CD8-positive, alpha-beta memory T cell (primary cell): ENCODE measurements at regions not wholly inside any gene's neighbourhood (a gene's known extent, or its start where the extent isn't known, plus 50 kb on each side); places are given as distances from the start of the nearest gene placed in this dataset.
"Not testable (repeated sequence)": the region's sequence is repeated elsewhere in the genome, so short reads cannot be mapped to it uniquely, and the experiment has no call there.

Source experiments
- CTCF ChIA-PET: fragments of 350-600 bp; sonication (Branson Sonifier 250); formaldehyde crosslinking; loops from one replicate; lab custom pipeline; 2021; ENCODE audit warnings: antibody characterized with exemption; lab: Charles Lee
- POLR2A ChIA-PET: fragments of 350-600 bp; sonication (Branson Sonifier 250); formaldehyde crosslinking; loops from one replicate; lab custom pipeline; 2021; ENCODE audit warnings: antibody characterized with exemption; lab: Charles Lee
- DNase-seq, 5 donors: peaks; one replicate each; pipeline versions ENCODE4 v3.0.0 to v3.0.0-alpha.2; 2020 to 2022; ENCODE audit warnings: mixed read lengths in 1 of 5
- H3K27ac ChIP-seq: one replicate; pipeline ENCODE4 v1.7.0; 2013; ENCODE audit warnings: low read depth, mild to moderate bottlenecking, low read length, moderate library complexity
- H3K27me3 ChIP-seq: 2 replicates; pipeline ENCODE4 v1.7.0; 2013; ENCODE audit warnings: low read length, mild to moderate bottlenecking; ENCODE audit not compliant: insufficient read depth, poor library complexity, severe bottlenecking
- H3K36me3 ChIP-seq: 2 replicates; pipeline ENCODE4 v1.7.0; 2013; ENCODE audit warnings: mild to moderate bottlenecking, low read length, moderate library complexity; ENCODE audit not compliant: insufficient read depth
- H3K4me1 ChIP-seq: 2 replicates; pipeline ENCODE4 v1.7.0; 2013; ENCODE audit warnings: mild to moderate bottlenecking, low read length, moderate library complexity; ENCODE audit not compliant: insufficient read depth
- H3K4me3 ChIP-seq: 2 replicates; pipeline ENCODE4 v1.7.0; 2013; ENCODE audit warnings: mild to moderate bottlenecking, low read length
- H3K9me3 ChIP-seq: 2 replicates; pipeline ENCODE4 v1.7.0; 2013; ENCODE audit warnings: mild to moderate bottlenecking, low read length
- H3K27ac Mint-ChIP-seq, 8 donors: one replicate each; pipeline ENCODE4 v1.8.0; 2020 to 2021; ENCODE audit warnings: mixed read lengths in 8 of 8, mild to moderate bottlenecking in 6 of 8, inconsistent platforms in 3 of 8, moderate library complexity in 3 of 8
- H3K27me3 Mint-ChIP-seq, 2 donors: one replicate each; pipeline ENCODE4 v1.8.0; 2020 to 2021; ENCODE audit warnings: mixed read lengths in 2 of 2, mild to moderate bottlenecking in 1 of 2, moderate library complexity in 1 of 2
- H3K36me3 Mint-ChIP-seq, 3 donors: one replicate each; pipeline ENCODE4 v1.8.0; 2020 to 2021; ENCODE audit warnings: mixed read lengths in 3 of 3, inconsistent platforms in 1 of 3, mild to moderate bottlenecking in 1 of 3
- H3K4me1 Mint-ChIP-seq, 3 donors: one replicate each; pipeline ENCODE4 v1.8.0; 2020 to 2021; ENCODE audit warnings: mixed read lengths in 3 of 3, inconsistent platforms in 1 of 3, mild to moderate bottlenecking in 1 of 3
- H3K4me3 Mint-ChIP-seq, 7 donors: one replicate each; pipeline ENCODE4 v1.8.0; 2020 to 2021; ENCODE audit warnings: mixed read lengths in 7 of 7, mild to moderate bottlenecking in 6 of 7, moderate library complexity in 4 of 7, inconsistent platforms in 2 of 7
- H3K9me3 Mint-ChIP-seq, 5 donors: one replicate each; pipeline ENCODE4 v1.8.0; 2020 to 2022; ENCODE audit warnings: mixed read lengths in 5 of 5, mild to moderate bottlenecking in 3 of 5, moderate library complexity in 2 of 5, inconsistent platforms in 1 of 5

- Mint-ChIP-seq H3K4me1 (no peaks in the 10 kb centered on the region), H3K4me3 (no peak overlapping the region), H3K9me3 (no peaks in the 10 kb centered on the region), H3K27me3 (peaks cover 1 to 13% of the 10 kb centered on the region in 2 donors), H3K27ac (no peak overlapping the region), H3K36me3 (no peaks in the 10 kb centered on the region)
- no peak overlapping the region for H3K4me3 ChIP-seq
- ChIA-PET POLR2A (no interaction called here), CTCF (no interaction called here)
- no peaks in the 10 kb centered on the region for H3K36me3 ChIP-seq
- no peaks in the 10 kb centered on the region for H3K27me3 ChIP-seq
- DNase-seq, result no peak
- H3K27ac ChIP-seq, result no peak overlapping the region
- H3K4me1 ChIP-seq, result no peaks in the 10 kb centered on the region
- no peaks in the 10 kb centered on the region for H3K9me3 ChIP-seq
These were observed 441.4 kb downstream of the RPS6KC1 start for GRCh38 chr1:213492161-213493041.

GRCh38 chr1:213499444-213499843 is 448.4 kb downstream of the RPS6KC1 start:
- DNase-seq, result no peak
- Mint-ChIP-seq H3K4me1 (no peaks in the 10 kb centered on the region), H3K36me3 (no peaks in the 10 kb centered on the region), H3K27ac (no peak overlapping the region), H3K9me3 (peaks cover 0 to 7% (median 0%) of the 10 kb centered on the region in 5 donors), H3K4me3 (no peak overlapping the region), H3K27me3 (peaks cover 0 to under 1% of the 10 kb centered on the region in 2 donors)
- ChIA-PET CTCF (no interaction called here), POLR2A (no interaction called here)
- H3K27ac ChIP-seq, result no peak overlapping the region
- no peaks in the 10 kb centered on the region for H3K9me3 ChIP-seq
- no peaks in the 10 kb centered on the region for H3K36me3 ChIP-seq
- H3K4me1 ChIP-seq, result no peaks in the 10 kb centered on the region
- no peak overlapping the region for H3K4me3 ChIP-seq
- H3K27me3 ChIP-seq, result no peaks in the 10 kb centered on the region

GRCh38 chr1:213507472-213508223 is 456.6 kb downstream of the RPS6KC1 start:
- Histone ChIP-seq H3K4me3 (no peak overlapping the region), H3K27me3 (no peaks in the 10 kb centered on the region), H3K9me3 (no peaks in the 10 kb centered on the region), H3K4me1 (no peaks in the 10 kb centered on the region), H3K36me3 (no peaks in the 10 kb centered on the region), H3K27ac (no peak overlapping the region)
- no peaks in the 10 kb centered on the region for H3K27me3 Mint-ChIP-seq
- no peak for DNase-seq
- no peak overlapping the region for H3K27ac Mint-ChIP-seq
- peaks cover 0 to 11% (median 7%) of the 10 kb centered on the region in 5 donors for H3K9me3 Mint-ChIP-seq
- ChIA-PET POLR2A (no interaction called here), CTCF (no interaction called here)
- no peak overlapping the region for H3K4me3 Mint-ChIP-seq
- H3K36me3 Mint-ChIP-seq, result no peaks in the 10 kb centered on the region
- no peaks in the 10 kb centered on the region for H3K4me1 Mint-ChIP-seq

GRCh38 chr1:213511173-213511572 is 460.1 kb downstream of the RPS6KC1 start:
- Histone ChIP-seq H3K4me1 (no peaks in the 10 kb centered on the region), H3K9me3 (no peaks in the 10 kb centered on the region), H3K36me3 (no peaks in the 10 kb centered on the region), H3K4me3 (no peak overlapping the region), H3K27me3 (no peaks in the 10 kb centered on the region), H3K27ac (no peak overlapping the region)
- ChIA-PET CTCF (no interaction called here), POLR2A (no interaction called here)
- Mint-ChIP-seq H3K4me3 (no peak overlapping the region), H3K36me3 (no peaks in the 10 kb centered on the region), H3K4me1 (no peaks in the 10 kb centered on the region), H3K27ac (no peak overlapping the region), H3K27me3 (no peaks in the 10 kb centered on the region), H3K9me3 (peaks cover 0 to 6% (median 2%) of the 10 kb centered on the region in 5 donors)
- no peak for DNase-seq

GRCh38 chr1:213512316-213512715 is 461.3 kb downstream of the RPS6KC1 start:
- Histone ChIP-seq H3K4me3 (no peak overlapping the region), H3K9me3 (no peaks in the 10 kb centered on the region), H3K27me3 (no peaks in the 10 kb centered on the region), H3K4me1 (no peaks in the 10 kb centered on the region), H3K36me3 (no peaks in the 10 kb centered on the region), H3K27ac (no peak overlapping the region)
- Mint-ChIP-seq H3K27me3 (no peaks in the 10 kb centered on the region), H3K9me3 (peaks cover 0 to 9% (median 6%) of the 10 kb centered on the region in 5 donors), H3K4me1 (no peaks in the 10 kb centered on the region), H3K4me3 (no peak overlapping the region), H3K27ac (no peak overlapping the region), H3K36me3 (no peaks in the 10 kb centered on the region)
- DNase-seq, result no peak
- CTCF ChIA-PET, result no interaction called here
- POLR2A ChIA-PET, result no interaction called here

GRCh38 chr1:213513006-213513405 is 462.0 kb downstream of the RPS6KC1 start:
- no peak overlapping the region for H3K4me3 ChIP-seq
- H3K27ac Mint-ChIP-seq, result no peak overlapping the region
- peaks cover 0 to 9% (median 6%) of the 10 kb centered on the region in 5 donors for H3K9me3 Mint-ChIP-seq
- peaks cover 0 to under 1% of the 10 kb centered on the region in 2 donors for H3K27me3 Mint-ChIP-seq
- no peaks in the 10 kb centered on the region for H3K9me3 ChIP-seq
- no peaks in the 10 kb centered on the region for H3K36me3 Mint-ChIP-seq
- H3K27me3 ChIP-seq, result no peaks in the 10 kb centered on the region
- no peaks in the 10 kb centered on the region for H3K36me3 ChIP-seq
- no peak overlapping the region for H3K27ac ChIP-seq
- no peaks in the 10 kb centered on the region for H3K4me1 Mint-ChIP-seq
- no peak overlapping the region for H3K4me3 Mint-ChIP-seq
- ChIA-PET POLR2A (no interaction called here), CTCF (no interaction called here)
- no peaks in the 10 kb centered on the region for H3K4me1 ChIP-seq
- DNase-seq, result no peak

- H3K36me3 ChIP-seq, DNase-seq, H3K27me3 ChIP-seq, H3K27ac ChIP-seq, H3K9me3 ChIP-seq, H3K4me3 ChIP-seq, H3K27ac Mint-ChIP-seq, CTCF ChIA-PET, H3K4me1 Mint-ChIP-seq, H3K9me3 Mint-ChIP-seq, H3K4me3 Mint-ChIP-seq, POLR2A ChIA-PET, H3K4me1 ChIP-seq, H3K36me3 Mint-ChIP-seq: not testable (repeated sequence)
- H3K27me3 Mint-ChIP-seq, result peaks cover 0 to 15% of the 10 kb centered on the region in 2 donors
These were observed 463.6 kb downstream of the RPS6KC1 start for GRCh38 chr1:213514408-213515179.

GRCh38 chr1:213519098-213519497 is 468.1 kb downstream of the RPS6KC1 start:
- Histone ChIP-seq H3K27me3 (no peaks in the 10 kb centered on the region), H3K9me3 (no peaks in the 10 kb centered on the region), H3K36me3 (no peaks in the 10 kb centered on the region), H3K4me1 (no peaks in the 10 kb centered on the region), H3K4me3 (no peak overlapping the region), H3K27ac (no peak overlapping the region)
- no peaks in the 10 kb centered on the region for H3K4me1 Mint-ChIP-seq
- CTCF ChIA-PET, result no interaction called here
- H3K9me3 Mint-ChIP-seq, result peaks cover 3 to 19% (median 8%) of the 10 kb centered on the region in 5 donors
- no peaks in the 10 kb centered on the region for H3K36me3 Mint-ChIP-seq
- no peak overlapping the region for H3K27ac Mint-ChIP-seq
- POLR2A ChIA-PET, result no interaction called here
- DNase-seq, result no peak
- no peak overlapping the region for H3K4me3 Mint-ChIP-seq
- peaks cover 5 to 18% of the 10 kb centered on the region in 2 donors for H3K27me3 Mint-ChIP-seq
